ENCODE measurements at regions not wholly inside any gene's neighbourhood (a gene's known extent, or its start where the extent isn't known, plus 50 kb on each side); places are given as distances from the start of the nearest gene placed in this dataset.

- Histone ChIP-seq H3K27me3 (ENCODE audit: control insufficient read depth, insufficient read depth, low read length) (no peaks in the 10 kb centered on the region), H3K36me3 (ENCODE audit: control insufficient read depth, insufficient read depth, low read length) (no peaks in the 10 kb centered on the region), H3K4me3 (ENCODE audit: low read depth in 2 of 2, low read length in 2 of 2) (no peak overlapping the region), H3K27ac (ENCODE audit: low read length) (no peak overlapping the region), H3K4me1 (ENCODE audit: control insufficient read depth, insufficient read depth, low read length) (no peaks in the 10 kb centered on the region), H3K9me3 (ENCODE audit: control insufficient read depth, insufficient read depth, low read depth, low read length) (no peaks in the 10 kb centered on the region)
- BruUV-seq (replicated peaks), result no TSS peak
- CTCF ChIA-PET, result no interaction called here
- no peak for ATAC-seq
- no peak for DNase-seq (ENCODE audit: low read depth, low spot score)
- TF ChIP-seq REST (IDR thresholded peaks at IDR 0.05; ENCODE audit: insufficient read depth in 1 of 2, low read depth in 2 of 2, low read length in 1 of 2) (no peak), TCF7L2 (IDR thresholded peaks at IDR 0.05; ENCODE audit: low read depth, low read length) (no peak), CTCF (IDR thresholded peaks at IDR 0.05) (no peak), POLR2AphosphoS5 (IDR thresholded peaks at IDR 0.05; ENCODE audit: low read depth, low read length) (no peak), SIN3A (IDR thresholded peaks at IDR 0.05; ENCODE audit: borderline replicate concordance, insufficient read depth, low read depth, low read length) (no peak)
- in situ Hi-C loops (cut with HindIII; ENCODE audit: low pct_unique_long_range_greater_than_20kb, low sequenced_read_pairs) (no loop called here), intact Hi-C loops (cut with micrococcal nuclease; ENCODE audit: unreplicated experiment) (no loop called here)
- POLR2A ChIA-PET, result no interaction called here
These were observed 105.1 kb upstream of the GRPR start for GRCh38 chrX:16018291-16018690.

- Histone ChIP-seq H3K9me3 (ENCODE audit: control insufficient read depth, insufficient read depth, low read depth, low read length) (no peaks in the 10 kb centered on the region), H3K27me3 (ENCODE audit: control insufficient read depth, insufficient read depth, low read length) (no peaks in the 10 kb centered on the region), H3K27ac (ENCODE audit: low read length) (no peak overlapping the region), H3K36me3 (ENCODE audit: control insufficient read depth, insufficient read depth, low read length) (no peaks in the 10 kb centered on the region), H3K4me1 (ENCODE audit: control insufficient read depth, insufficient read depth, low read length) (no peaks in the 10 kb centered on the region), H3K4me3 (ENCODE audit: low read depth in 2 of 2, low read length in 2 of 2) (no peak overlapping the region)
- intact Hi-C loops (cut with micrococcal nuclease; ENCODE audit: unreplicated experiment), result no loop called here
- DNase-seq (ENCODE audit: low read depth, low spot score) (no peak), ATAC-seq (no peak)
- TF ChIP-seq REST (IDR thresholded peaks at IDR 0.05; ENCODE audit: insufficient read depth in 1 of 2, low read depth in 2 of 2, low read length in 1 of 2) (no peak), SIN3A (IDR thresholded peaks at IDR 0.05; ENCODE audit: borderline replicate concordance, insufficient read depth, low read depth, low read length) (no peak), TCF7L2 (IDR thresholded peaks at IDR 0.05; ENCODE audit: low read depth, low read length) (no peak), CTCF (IDR thresholded peaks at IDR 0.05) (no peak), POLR2AphosphoS5 (IDR thresholded peaks at IDR 0.05; ENCODE audit: low read depth, low read length) (no peak)
- CTCF ChIA-PET, result no interaction called here
- POLR2A ChIA-PET, result no interaction called here
- in situ Hi-C loops (cut with HindIII; ENCODE audit: low pct_unique_long_range_greater_than_20kb, low sequenced_read_pairs), result no loop called here
- no TSS peak for BruUV-seq (replicated peaks)
These were observed 109.2 kb upstream of the GRPR start for GRCh38 chrX:16014171-16014570.

Measured in Panc1 (cell line).